Kidney epithelial cell (primary cell): ENCODE measurements at regions not wholly inside any gene's neighbourhood (a gene's known extent, or its start where the extent isn't known, plus 50 kb on each side); places are given as distances from the start of the nearest gene placed in this dataset.

Source experiments
- DNase-seq: peaks from one replicate; pipeline ENCODE4 v3.0.0-alpha.2; 2010; ENCODE audit warnings: low read depth
- H3K27me3 ChIP-seq: 2 replicates; pipeline ENCODE4 v1.6.0; 2011; ENCODE audit warnings: low read length; ENCODE audit not compliant: control insufficient read depth, insufficient read depth
- H3K36me3 ChIP-seq: 2 replicates; pipeline ENCODE4 v1.5.1; 2011; ENCODE audit warnings: low read length; ENCODE audit not compliant: control insufficient read depth, insufficient read depth
- H3K4me3 ChIP-seq: 2 replicates; pipeline ENCODE4 v1.5.1; 2011; ENCODE audit warnings: low read depth, mild to moderate bottlenecking, control low read depth, low read length
- CTCF ChIP-seq: IDR thresholded peaks from 2 replicates; pipeline ENCODE4 v1.5.1; 2011; ENCODE audit warnings: mild to moderate bottlenecking, moderate library complexity, low read length, control low read depth, inconsistent platforms; ENCODE audit not compliant: insufficient read depth, poor library complexity, severe bottlenecking

DNA sequence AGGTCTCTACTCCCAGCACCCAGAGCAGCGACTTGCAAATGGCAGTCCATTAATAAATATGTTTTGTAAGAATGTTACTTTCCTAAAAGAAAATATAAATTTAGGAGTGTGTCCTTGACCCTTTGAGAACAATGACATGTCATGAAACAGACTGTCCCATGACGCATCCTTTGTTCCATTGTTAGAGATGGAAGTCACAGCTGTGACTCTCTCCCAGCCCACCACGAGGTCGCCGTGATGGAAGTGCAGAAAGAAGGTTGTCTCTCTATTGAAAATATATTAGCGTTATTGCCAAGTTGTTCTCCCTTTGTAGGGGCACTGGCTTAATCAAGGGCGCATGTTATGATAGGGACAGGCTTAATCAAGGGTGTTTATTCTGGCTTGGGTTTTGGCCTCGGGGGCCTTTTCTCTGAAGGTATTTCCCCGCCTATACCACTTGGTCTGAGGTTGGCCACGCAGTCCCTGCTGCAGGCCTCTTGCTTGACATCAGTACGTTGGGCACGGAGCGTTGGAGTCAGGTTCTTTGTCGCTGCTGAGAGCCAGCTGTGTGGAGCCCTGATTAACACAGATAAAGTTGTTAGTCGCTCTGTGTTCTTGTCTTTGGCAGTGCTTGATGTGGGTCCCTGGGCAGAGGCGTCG is 126.7 kb upstream of the ZNF536 start:
- DNase-seq: no peak
- TF ChIP-seq CTCF: no peak

GRCh38 chr19:30249911-30250310 is 122.3 kb upstream of the ZNF536 start:
- no peak for DNase-seq

More for the DNA sequence above, 126.7 kb upstream of the ZNF536 start:
- H3K36me3 ChIP-seq: no peaks in the 10 kb centered on the region
- H3K4me3 ChIP-seq: no peak overlapping the region
- no peaks in the 10 kb centered on the region for H3K27me3 ChIP-seq

DNA sequence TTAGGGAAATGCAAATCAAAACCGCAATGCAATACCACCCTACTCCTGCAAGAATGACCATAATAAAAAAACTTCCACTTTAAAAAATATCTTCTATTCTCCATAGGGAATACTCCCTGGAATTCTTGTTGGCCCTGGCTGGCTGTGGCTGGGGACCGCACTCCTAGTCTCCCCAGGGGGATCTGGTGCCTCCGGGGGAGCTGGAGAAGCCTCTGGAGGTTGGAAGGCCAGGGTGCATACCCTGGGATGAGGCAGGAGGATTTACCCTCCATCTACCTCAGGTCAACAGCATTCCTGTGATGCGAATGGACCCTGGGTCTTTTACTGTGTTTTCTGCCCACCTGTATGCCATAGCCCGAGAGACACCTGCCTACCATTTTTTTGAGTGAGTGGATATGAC is 120.0 kb upstream of the ZNF536 start:
- H3K4me3 ChIP-seq: no peak overlapping the region
- peaks cover 2% of the 10 kb centered on the region for H3K27me3 ChIP-seq
- no peak for DNase-seq
- TF ChIP-seq CTCF: no peak
- H3K36me3 ChIP-seq: no peaks in the 10 kb centered on the region

More at GRCh38 chr19:30249911-30250310, 122.3 kb upstream of the ZNF536 start:
- H3K27me3 ChIP-seq: peaks cover 2% of the 10 kb centered on the region
- no peak overlapping the region for H3K4me3 ChIP-seq
- H3K36me3 ChIP-seq: no peaks in the 10 kb centered on the region
- no peak for TF ChIP-seq CTCF

GRCh38 chr19:30253581-30253996 is 118.6 kb upstream of the ZNF536 start:
- H3K27me3 ChIP-seq: peaks cover 2% of the 10 kb centered on the region
- H3K36me3 ChIP-seq: no peaks in the 10 kb centered on the region
- no peak overlapping the region for H3K4me3 ChIP-seq
- DNase-seq: no peak
- no peak for TF ChIP-seq CTCF

DNA sequence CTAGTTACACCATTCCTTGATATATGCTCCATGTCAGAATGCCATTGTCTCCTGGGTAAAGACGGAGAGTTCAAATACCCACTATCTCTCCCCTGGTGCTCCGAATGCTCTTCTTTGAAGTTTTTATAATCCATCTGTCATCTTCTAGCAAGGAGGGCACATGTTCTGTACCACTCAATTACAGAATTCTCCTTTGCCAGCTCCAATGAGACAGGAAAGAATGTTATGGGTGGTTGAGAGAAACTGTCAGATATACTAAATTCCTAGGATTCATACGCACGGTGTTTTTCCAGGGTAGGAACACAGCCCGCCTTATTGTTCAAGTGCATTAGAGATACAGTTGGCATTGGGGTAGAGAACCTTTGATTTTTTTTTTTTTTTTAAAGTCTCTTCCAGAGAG is 118.0 kb upstream of the ZNF536 start:
- no peak overlapping the region for H3K4me3 ChIP-seq
- H3K36me3 ChIP-seq: no peaks in the 10 kb centered on the region
- no peak for DNase-seq
- H3K27me3 ChIP-seq: peaks cover 2% of the 10 kb centered on the region
- no peak for TF ChIP-seq CTCF

- Histone ChIP-seq H3K4me3 (no peak overlapping the region), H3K36me3 (no peaks in the 10 kb centered on the region), H3K27me3 (peaks cover 2% of the 10 kb centered on the region)
- no peak for DNase-seq
- TF ChIP-seq CTCF: no peak
Observed at GRCh38 chr19:30254789-30255188, 117.4 kb upstream of the ZNF536 start.
